Sigmoid colon (tissue), 4 donors: ENCODE measurements at regions not wholly inside any gene's neighbourhood (a gene's known extent, or its start where the extent isn't known, plus 50 kb on each side); places are given as distances from the start of the nearest gene placed in this dataset.

ENCODE experiments used
- CTCF ChIP-seq, 4 experiments: fragments of 450-650 bp in 3 of 4; fragments of 200-600 bp in 1 of 4; IDR thresholded peaks; one replicate each; pipeline ENCODE4 v1.5.1; 2016 to 2019; ENCODE audit warnings: antibody characterized with exemption in 4 of 4, mild to moderate bottlenecking in 3 of 4, moderate library complexity in 2 of 4
- EP300 ChIP-seq, 4 donors: sonication (generic); formaldehyde crosslinking; IDR thresholded peaks; one replicate each; pipeline ENCODE4 v1.6.1; 2017; ENCODE audit warnings: antibody characterized with exemption in 4 of 4
- POLR2A ChIP-seq, 2 donors: fragments of 450-650 bp; IDR thresholded peaks; one replicate each; pipeline ENCODE4 v1.6.1; 2016; ENCODE audit warnings: antibody characterized with exemption in 2 of 2, mild to moderate bottlenecking in 2 of 2, moderate library complexity in 2 of 2

GRCh38 chr2:143830476-143830875 is 689.4 kb downstream of the ZEB2 start:
- no peak for TF ChIP-seq CTCF (IDR thresholded peaks at IDR 0.05)
- TF ChIP-seq POLR2A (IDR thresholded peaks at IDR 0.05) = no peak
- no peak for TF ChIP-seq EP300 (IDR thresholded peaks at IDR 0.05)
